ENCODE measurements at regions not wholly inside any gene's neighbourhood (a gene's known extent, or its start where the extent isn't known, plus 50 kb on each side); places are given as distances from the start of the nearest gene placed in this dataset. TPM values are rescaled to one million over a fixed set of nuclear protein-coding genes. Genes with fewer than 3 reads are reported as not detected.

DNA sequence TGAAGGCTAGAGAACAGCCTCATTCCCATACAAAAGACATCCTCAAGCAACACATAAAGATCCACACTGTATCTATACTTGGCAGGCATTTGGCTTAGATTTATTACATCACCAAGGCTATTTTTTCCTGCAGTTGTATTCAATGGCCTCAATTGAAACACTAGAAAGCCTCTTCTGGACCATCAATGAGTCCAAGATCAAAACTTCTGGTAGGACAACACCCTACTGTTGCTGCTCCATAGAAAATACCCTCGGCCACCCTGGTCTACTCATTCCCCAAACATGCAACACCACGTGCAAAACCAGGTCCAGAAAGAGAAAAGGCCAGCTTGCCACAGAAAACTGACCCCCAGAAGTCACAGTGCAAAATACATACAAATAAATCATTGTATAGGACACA lies 56.9 kb upstream of the CADM1 start:
- WGBS (ENCODE audit: insufficient coverage) = 49% methylated on average over 2 of the region's 2 CpGs
- no peaks in the 10 kb centered on the region for H3K4me1 ChIP-seq (ENCODE audit: control insufficient read depth, insufficient read depth, low read length)
- no peaks in the 10 kb centered on the region for H3K36me3 ChIP-seq (ENCODE audit: control insufficient read depth, insufficient read depth, low read length)
- H3K9me3 ChIP-seq (ENCODE audit: control insufficient read depth, insufficient read depth, low read length) = no peaks in the 10 kb centered on the region
- H3K4me3 ChIP-seq (ENCODE audit: low read depth, low read length) = no peak overlapping the region
- H3K27ac ChIP-seq (ENCODE audit: low read depth, low read length) = peak overlapping the region; percentile 6
- H3K27me3 ChIP-seq (ENCODE audit: control insufficient read depth, insufficient read depth, low read length) = no peaks in the 10 kb centered on the region
- peak in 1 of 6 donors; percentile 42 for DNase-seq (ENCODE audit: low read depth in 4 of 6, low spot score in 6 of 6)

- no peaks in the 10 kb centered on the region for H3K27me3 ChIP-seq (ENCODE audit: control insufficient read depth, insufficient read depth, low read length)
- H3K4me1 ChIP-seq (ENCODE audit: control insufficient read depth, insufficient read depth, low read length) = no peaks in the 10 kb centered on the region
- no peak for DNase-seq (ENCODE audit: low read depth in 4 of 6, low spot score in 6 of 6)
- 100% methylated on average over 1 of the region's 1 CpG for WGBS (ENCODE audit: insufficient coverage)
- no peaks in the 10 kb centered on the region for H3K36me3 ChIP-seq (ENCODE audit: control insufficient read depth, insufficient read depth, low read length)
- H3K4me3 ChIP-seq (ENCODE audit: low read depth, low read length) = no peak overlapping the region
- no peak overlapping the region for H3K27ac ChIP-seq (ENCODE audit: low read depth, low read length)
- H3K9me3 ChIP-seq (ENCODE audit: control insufficient read depth, insufficient read depth, low read length) = no peaks in the 10 kb centered on the region
Measured at GRCh38 chr11:115558635-115559034, 54.4 kb upstream of the CADM1 start.

DNA sequence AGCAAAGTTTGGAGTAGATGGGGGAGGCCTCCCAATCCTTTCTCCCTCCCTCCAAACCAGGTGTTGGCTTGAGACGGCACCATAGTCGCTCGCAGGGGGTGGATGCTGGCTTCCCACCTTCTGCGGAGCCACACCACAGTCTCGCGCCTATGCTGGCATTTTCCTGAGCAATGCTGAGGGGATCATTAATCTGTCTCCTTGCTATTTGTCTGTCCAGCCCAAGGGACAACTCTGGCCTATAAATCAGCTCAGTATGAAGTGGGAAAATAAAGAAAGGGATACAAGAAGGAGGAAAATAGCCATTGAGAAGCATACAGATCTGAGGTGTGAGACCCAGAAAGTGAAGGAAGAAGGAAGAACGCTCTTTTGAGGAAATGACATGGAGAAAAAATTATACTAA lies 53.5 kb upstream of the CADM1 start:
- DNase-seq (ENCODE audit: low read depth in 4 of 6, low spot score in 6 of 6) = no peak
- H3K4me1 ChIP-seq (ENCODE audit: control insufficient read depth, insufficient read depth, low read length) = no peaks in the 10 kb centered on the region
- no peaks in the 10 kb centered on the region for H3K36me3 ChIP-seq (ENCODE audit: control insufficient read depth, insufficient read depth, low read length)
- H3K9me3 ChIP-seq (ENCODE audit: control insufficient read depth, insufficient read depth, low read length) = no peaks in the 10 kb centered on the region
- WGBS (ENCODE audit: insufficient coverage) = 62% methylated on average over 6 of the region's 7 CpGs
- H3K4me3 ChIP-seq (ENCODE audit: low read depth, low read length) = no peak overlapping the region
- no peak overlapping the region for H3K27ac ChIP-seq (ENCODE audit: low read depth, low read length)
- H3K27me3 ChIP-seq (ENCODE audit: control insufficient read depth, insufficient read depth, low read length) = no peaks in the 10 kb centered on the region

- H3K9me3 ChIP-seq (ENCODE audit: control insufficient read depth, insufficient read depth, low read length) = no peaks in the 10 kb centered on the region
- DNase-seq (ENCODE audit: low read depth in 4 of 6, low spot score in 6 of 6) = no peak
- no peak overlapping the region for H3K27ac ChIP-seq (ENCODE audit: low read depth, low read length)
- H3K36me3 ChIP-seq (ENCODE audit: control insufficient read depth, insufficient read depth, low read length) = no peaks in the 10 kb centered on the region
- no peak overlapping the region for H3K4me3 ChIP-seq (ENCODE audit: low read depth, low read length)
- no peaks in the 10 kb centered on the region for H3K4me1 ChIP-seq (ENCODE audit: control insufficient read depth, insufficient read depth, low read length)
- H3K27me3 ChIP-seq (ENCODE audit: control insufficient read depth, insufficient read depth, low read length) = no peaks in the 10 kb centered on the region
- 80% methylated on average over 4 of the region's 7 CpGs for WGBS (ENCODE audit: insufficient coverage)
Measured at GRCh38 chr11:115556984-115557383, 52.8 kb upstream of the CADM1 start.

GRCh38 chr11:115555336-115556090 lies 51.3 kb upstream of the CADM1 start:
- peak in 1 of 6 donors; percentile 14 for DNase-seq (ENCODE audit: low read depth in 4 of 6, low spot score in 6 of 6)
- Histone ChIP-seq H3K4me3 (ENCODE audit: low read depth, low read length) (no peak overlapping the region), H3K4me1 (ENCODE audit: control insufficient read depth, insufficient read depth, low read length) (no peaks in the 10 kb centered on the region), H3K36me3 (ENCODE audit: control insufficient read depth, insufficient read depth, low read length) (no peaks in the 10 kb centered on the region), H3K27me3 (ENCODE audit: control insufficient read depth, insufficient read depth, low read length) (no peaks in the 10 kb centered on the region), H3K27ac (ENCODE audit: low read depth, low read length) (no peak overlapping the region), H3K9me3 (ENCODE audit: control insufficient read depth, insufficient read depth, low read length) (no peaks in the 10 kb centered on the region)
- WGBS (ENCODE audit: insufficient coverage) = 80% methylated on average over 1 of the region's 3 CpGs

Small RNA genes in the stretch of these regions (small RNA-seq; reads per million reads assigned to genes)
- gene AP000770.2 (ENCODE audit: low replicate concordance) (not detected), gene RF01210 (ENCODE audit: low replicate concordance) (not detected), gene RPL12P46 (ENCODE audit: low replicate concordance) (not detected)
